H9 (cell line): ENCODE measurements at regions not wholly inside any gene's neighbourhood (a gene's known extent, or its start where the extent isn't known, plus 50 kb on each side); places are given as distances from the start of the nearest gene placed in this dataset.

ENCODE experiments used
- DNase-seq: peaks from one replicate; pipeline ENCODE4 v3.0.0-alpha.2; 2017
- H2AFZ ChIP-seq: one replicate; pipeline ENCODE4 v1.6.1; 2013; ENCODE audit warnings: mild to moderate bottlenecking, low read length, control low read depth, moderate library complexity
- H2AK5ac ChIP-seq: 2 replicates; pipeline ENCODE4 v1.6.1; 2013; ENCODE audit warnings: low read length, control low read depth, mixed read lengths; ENCODE audit not compliant: insufficient read length
- H2BK120ac ChIP-seq: one replicate; pipeline ENCODE4 v1.6.1; 2013; ENCODE audit warnings: low read depth, mild to moderate bottlenecking, low read length, control low read depth, inconsistent platforms; ENCODE audit not compliant: poor library complexity, severe bottlenecking
- H2BK12ac ChIP-seq: 2 replicates; pipeline ENCODE4 v1.6.1; 2013; ENCODE audit warnings: low read length, control low read depth, mixed read lengths, low read depth; ENCODE audit not compliant: insufficient read length
- H2BK15ac ChIP-seq: 2 replicates; pipeline ENCODE4 v1.6.1; 2013; ENCODE audit warnings: low read depth, low read length, control low read depth
- H2BK20ac ChIP-seq: one replicate; pipeline ENCODE4 v1.6.1; 2013; ENCODE audit warnings: low read depth, mild to moderate bottlenecking, low read length, control low read depth, inconsistent platforms; ENCODE audit not compliant: poor library complexity, severe bottlenecking
- H2BK5ac ChIP-seq: 2 replicates; pipeline ENCODE4 v1.6.1; 2013; ENCODE audit warnings: low read length, control low read depth, mixed read lengths; ENCODE audit not compliant: insufficient read length
- H3K14ac ChIP-seq: 2 replicates; pipeline ENCODE4 v1.6.1; 2013; ENCODE audit warnings: low read length, control low read depth; ENCODE audit not compliant: insufficient read depth
- H3K18ac ChIP-seq: 2 replicates; pipeline ENCODE4 v1.6.1; 2013; ENCODE audit warnings: low read depth, mild to moderate bottlenecking, mixed read lengths, low read length, control low read depth; ENCODE audit not compliant: insufficient read length
- H3K23ac ChIP-seq: 2 replicates; pipeline ENCODE4 v1.6.1; 2013; ENCODE audit warnings: low read length, control low read depth, mixed read lengths, low read depth; ENCODE audit not compliant: insufficient read length
- H3K23me2 ChIP-seq: 2 replicates; pipeline ENCODE4 v1.6.1; 2013; ENCODE audit warnings: low read depth, mild to moderate bottlenecking, mixed read lengths, low read length, control low read depth; ENCODE audit not compliant: insufficient read length, poor library complexity, severe bottlenecking
- H3K27ac ChIP-seq: 2 replicates; pipeline ENCODE4 v1.5.1; 2013; ENCODE audit warnings: low read length, control low read depth, mixed read lengths, low read depth; ENCODE audit not compliant: insufficient read length
- H3K27me3 ChIP-seq: 2 replicates; pipeline ENCODE4 v1.6.1; 2013; ENCODE audit warnings: low read length, control low read depth, inconsistent platforms; ENCODE audit not compliant: insufficient read depth
- H3K4ac ChIP-seq: 2 replicates; pipeline ENCODE4 v1.6.1; 2013; ENCODE audit warnings: low read depth, mild to moderate bottlenecking, control low read depth, inconsistent platforms, low read length, moderate library complexity
- H3K4me1 ChIP-seq: 2 replicates; pipeline ENCODE4 v1.6.1; 2013; ENCODE audit warnings: low read length, control low read depth, inconsistent platforms; ENCODE audit not compliant: insufficient read depth
- H3K4me2 ChIP-seq: 2 replicates; pipeline ENCODE4 v1.6.1; 2013; ENCODE audit warnings: low read length, control low read depth, mixed read lengths; ENCODE audit not compliant: insufficient read length, insufficient read depth
- H3K56ac ChIP-seq: 2 replicates; pipeline ENCODE4 v1.6.1; 2013; ENCODE audit warnings: low read depth, mild to moderate bottlenecking, mixed read lengths, low read length, control low read depth; ENCODE audit not compliant: insufficient read length
- H3K79me1 ChIP-seq: 2 replicates; pipeline ENCODE4 v1.6.1; 2013; ENCODE audit warnings: low read depth, mild to moderate bottlenecking, moderate library complexity, low read length, control low read depth, inconsistent platforms; ENCODE audit not compliant: insufficient read depth, poor library complexity, severe bottlenecking
- H3K79me2 ChIP-seq: 2 replicates; pipeline ENCODE4 v1.6.1; 2013; ENCODE audit warnings: low read length, control low read depth, inconsistent platforms; ENCODE audit not compliant: insufficient read depth
- H3K9ac ChIP-seq: 2 replicates; pipeline ENCODE4 v1.6.1; 2013; ENCODE audit warnings: low read length, control low read depth, mixed read lengths; ENCODE audit not compliant: insufficient read length; ENCODE audit errors: extremely low read depth
- H3K9me3 ChIP-seq: one replicate; pipeline ENCODE4 v1.6.1; 2013; ENCODE audit warnings: low read depth, low read length, inconsistent platforms; ENCODE audit not compliant: control insufficient read depth
- H3T11ph ChIP-seq: one replicate; pipeline ENCODE4 v1.6.1; 2013; ENCODE audit warnings: mild to moderate bottlenecking, low read length, control low read depth, inconsistent platforms
- H4K20me1 ChIP-seq: one replicate; pipeline ENCODE4 v1.6.1; 2013; ENCODE audit not compliant: control insufficient read depth, insufficient read length, insufficient read depth
- H4K5ac ChIP-seq: 2 replicates; pipeline ENCODE4 v1.6.1; 2013; ENCODE audit warnings: low read depth, mild to moderate bottlenecking, mixed read lengths, low read length, control low read depth; ENCODE audit not compliant: insufficient read length
- H4K8ac ChIP-seq: replicated peaks from 2 replicates; pipeline ENCODE4 v1.6.1; 2013; ENCODE audit warnings: low read length, control low read depth, mixed read lengths, low read depth; ENCODE audit not compliant: insufficient read length
- H4K91ac ChIP-seq: 2 replicates; pipeline ENCODE4 v1.6.1; 2013; ENCODE audit warnings: low read depth, mild to moderate bottlenecking, moderate library complexity, mixed read lengths, low read length, control low read depth; ENCODE audit not compliant: insufficient read length
- H3K27ac Mint-ChIP-seq, 3 experiments: 2 replicates in 2 of 3; 3 replicates in 1 of 3; pipeline ENCODE4 v1.8.0; 2020 to 2021; ENCODE audit warnings: mixed read lengths in 3 of 3, mild to moderate bottlenecking in 1 of 3, moderate library complexity in 1 of 3
- H3K27me3 Mint-ChIP-seq: 2 replicates; pipeline ENCODE4 v1.8.0; 2021; ENCODE audit warnings: low read depth, mild to moderate bottlenecking, moderate library complexity, mixed read lengths
- H3K36me3 Mint-ChIP-seq, 3 experiments: 2 replicates in 2 of 3; 3 replicates in 1 of 3; pipeline ENCODE4 v1.8.0; 2020 to 2021; ENCODE audit warnings: low read depth in 3 of 3, mixed read lengths in 3 of 3; ENCODE audit not compliant: insufficient read depth in 1 of 3
- H3K4me1 Mint-ChIP-seq, 2 experiments: 2 replicates each; pipeline ENCODE4 v1.8.0; 2020; ENCODE audit warnings: mixed read lengths in 2 of 2
- H3K4me3 Mint-ChIP-seq, 2 experiments: 2 replicates in 1 of 2; 3 replicates in 1 of 2; pipeline ENCODE4 v1.8.0; 2020 to 2021; ENCODE audit warnings: mild to moderate bottlenecking in 2 of 2, mixed read lengths in 2 of 2, moderate library complexity in 1 of 2
- H3K9me3 Mint-ChIP-seq, 2 experiments: 2 replicates in 1 of 2; 3 replicates in 1 of 2; pipeline ENCODE4 v1.8.0; 2020; ENCODE audit warnings: mild to moderate bottlenecking in 2 of 2, mixed read lengths in 2 of 2, moderate library complexity in 1 of 2
- CTCF ChIP-seq: fragments of 200-600 bp; sonication (generic); conservative IDR thresholded peaks from 3 replicates; pipeline ENCODE4 v1.8.0; 2021; ENCODE audit warnings: antibody characterized with exemption, mild to moderate bottlenecking
- WGBS: extraction: QIAGEN DNeasy Blood & Tissue Kit; methylation state at CpG from one replicate; pipeline ENCODE4 v1.1.7; 2013; ENCODE audit warnings: missing lambda C conversion rate, low lambda C conversion rate, mixed read lengths; ENCODE audit not compliant: insufficient read length; ENCODE audit errors: extremely low coverage; 5-methylcytosine and 5-hydroxymethylcytosine counted together

- H3K4me1 ChIP-seq, result no peaks in the 10 kb centered on the region
- TF ChIP-seq CTCF, result no peak
- no peaks in the 10 kb centered on the region for H3K27me3 ChIP-seq
- no peak overlapping the region for H2BK120ac ChIP-seq
- H3K4ac ChIP-seq, result no peak overlapping the region
- H2BK5ac ChIP-seq, result no peak overlapping the region
- no peak overlapping the region for H2AK5ac ChIP-seq
- no peak overlapping the region for H3K4me2 ChIP-seq
- no peak overlapping the region for H2BK12ac ChIP-seq
- no peak overlapping the region for H3K56ac ChIP-seq
- no peaks in the 10 kb centered on the region for H3K79me1 ChIP-seq
- H3K9ac ChIP-seq, result no peak overlapping the region
- H4K8ac ChIP-seq, result no peak overlapping the region
- H3K27ac ChIP-seq, result no peak overlapping the region
- WGBS, result no CpG with 5 or more reads among the region's 6 CpGs
- no peaks in the 10 kb centered on the region for H3K79me2 ChIP-seq
- no peaks in the 10 kb centered on the region for H3K9me3 ChIP-seq
- Mint-ChIP-seq H3K4me3 (no peak overlapping the region), H3K27ac (no peak overlapping the region), H3K27me3 (no peaks in the 10 kb centered on the region), H3K36me3 (no peaks in the 10 kb centered on the region), H3K4me1 (no peaks in the 10 kb centered on the region), H3K9me3 (peaks cover 3 to 4% of the 10 kb centered on the region in 2 experiments; a peak in 2 of 5 replicates)
- H2BK15ac ChIP-seq, result no peak overlapping the region
- no peak overlapping the region for H2AFZ ChIP-seq
- no peaks in the 10 kb centered on the region for H4K20me1 ChIP-seq
- H3K23me2 ChIP-seq, result no peaks in the 10 kb centered on the region
- no peak overlapping the region for H2BK20ac ChIP-seq
- H4K5ac ChIP-seq, result no peak overlapping the region
- H3T11ph ChIP-seq, result no peak overlapping the region
- no peak for DNase-seq
- no peak overlapping the region for H3K14ac ChIP-seq
- H4K91ac ChIP-seq, result no peak overlapping the region
- no peak overlapping the region for H3K18ac ChIP-seq
- H3K23ac ChIP-seq, result no peak overlapping the region
Observed at GRCh38 chr13:84940798-84941197, 858.4 kb downstream of the SLITRK6 start.
